ENCODE measurements at regions not wholly inside any gene's neighbourhood (a gene's known extent, or its start where the extent isn't known, plus 50 kb on each side); places are given as distances from the start of the nearest gene placed in this dataset.

DNA sequence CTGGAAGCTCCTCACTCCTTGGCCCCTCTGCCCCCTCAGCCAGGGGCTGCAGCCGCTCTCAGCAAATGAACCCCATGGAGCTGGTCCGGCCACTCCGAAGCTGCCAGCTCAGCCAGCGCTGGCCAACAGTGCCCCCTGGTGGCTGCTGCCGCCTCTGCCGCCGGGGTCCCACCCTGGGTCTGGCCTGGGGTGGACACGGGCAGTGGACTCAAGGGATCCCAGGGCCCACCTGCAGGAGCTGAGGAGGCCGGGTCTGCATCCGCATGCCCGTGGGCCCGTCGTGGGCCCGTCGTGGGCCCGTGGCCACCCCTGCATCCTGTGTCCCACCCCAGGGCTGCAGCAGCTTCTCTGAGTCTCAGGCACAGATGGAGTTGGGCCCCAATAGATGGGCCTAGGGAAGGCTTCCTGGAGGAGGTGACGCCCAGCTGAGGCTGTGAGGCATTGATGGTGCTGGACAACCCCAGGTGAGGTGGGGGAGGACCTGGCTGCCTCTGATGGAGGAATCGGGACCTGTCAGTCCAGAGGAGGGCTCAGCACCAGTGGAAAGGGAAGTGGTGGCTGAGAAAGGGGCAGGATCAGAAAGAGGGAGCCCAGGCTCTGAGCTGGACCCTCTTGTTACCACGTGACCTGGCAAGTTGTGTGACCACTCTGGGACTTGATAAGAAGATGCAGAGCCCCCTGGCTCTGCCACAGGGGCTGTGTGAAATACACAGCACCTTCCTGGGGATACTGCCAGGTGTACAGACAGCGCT, 522.3 kb downstream of the BRD1 start:
- no peaks in the 10 kb centered on the region for H3K36me3 ChIP-seq (ENCODE audit: control insufficient read depth in 1 of 2, insufficient read depth in 2 of 2, low read length in 2 of 2)
- H3K27ac ChIP-seq (ENCODE audit: low read depth, low read length): no peak overlapping the region
- H3K9me3 ChIP-seq (ENCODE audit: control insufficient read depth in 1 of 2, insufficient read depth in 1 of 2, low read depth in 1 of 2, low read length in 2 of 2): no peaks in the 10 kb centered on the region
- H2AFZ ChIP-seq (ENCODE audit: low read depth, low read length, poor library complexity, severe bottlenecking): peak overlapping the region; percentile 73
- no peak overlapping the region for H3K9ac ChIP-seq (ENCODE audit: low read length)
- CTCF ChIA-PET: interaction anchor here (0.7 to 3.6 kb wide), 24 partner anchors 8 to 522 kb away, joined by 3 to 207 read pairs (median 4); no protein-coding TSS in a partner anchor
- RAD21 ChIA-PET (ENCODE audit: low non-redundant PET in 1 of 2, low total read pairs in 2 of 2, uncharacterized antibody in 2 of 2, unreplicated experiment in 2 of 2): interaction anchor here (0.9 to 1.8 kb wide), 4 partner anchors 144 to 259 kb away, joined by 3 to 45 read pairs (median 22); no protein-coding TSS in a partner anchor
- peak overlapping the region; percentile 19 to 44 for H3K4me3 ChIP-seq (replicated peaks in 1 of 2; ENCODE audit: low read depth in 1 of 2, low read length in 2 of 2)
- POLR2A ChIA-PET: interaction anchor here (1.1 kb wide), 1 partner anchor 259 kb away, joined by 3 read pairs; no protein-coding TSS in a partner anchor
- ATAC-seq: peak; percentile 97
- H4K20me1 ChIP-seq (ENCODE audit: insufficient read depth): no peaks in the 10 kb centered on the region
- peak; percentile 18 for DNase-seq (ENCODE audit: low read depth, low spot score)
- intact Hi-C loops (cut with micrococcal nuclease): loop anchor here (1.0 kb wide), 2 partner anchors 259 to 326 kb away; no protein-coding TSS in a partner anchor
- TF ChIP-seq, protein P1, sequence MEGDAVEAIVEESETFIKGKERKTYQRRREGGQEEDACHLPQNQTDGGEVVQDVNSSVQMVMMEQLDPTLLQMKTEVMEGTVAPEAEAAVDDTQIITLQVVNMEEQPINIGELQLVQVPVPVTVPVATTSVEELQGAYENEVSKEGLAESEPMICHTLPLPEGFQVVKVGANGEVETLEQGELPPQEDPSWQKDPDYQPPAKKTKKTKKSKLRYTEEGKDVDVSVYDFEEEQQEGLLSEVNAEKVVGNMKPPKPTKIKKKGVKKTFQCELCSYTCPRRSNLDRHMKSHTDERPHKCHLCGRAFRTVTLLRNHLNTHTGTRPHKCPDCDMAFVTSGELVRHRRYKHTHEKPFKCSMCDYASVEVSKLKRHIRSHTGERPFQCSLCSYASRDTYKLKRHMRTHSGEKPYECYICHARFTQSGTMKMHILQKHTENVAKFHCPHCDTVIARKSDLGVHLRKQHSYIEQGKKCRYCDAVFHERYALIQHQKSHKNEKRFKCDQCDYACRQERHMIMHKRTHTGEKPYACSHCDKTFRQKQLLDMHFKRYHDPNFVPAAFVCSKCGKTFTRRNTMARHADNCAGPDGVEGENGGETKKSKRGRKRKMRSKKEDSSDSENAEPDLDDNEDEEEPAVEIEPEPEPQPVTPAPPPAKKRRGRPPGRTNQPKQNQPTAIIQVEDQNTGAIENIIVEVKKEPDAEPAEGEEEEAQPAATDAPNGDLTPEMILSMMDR (IDR thresholded peaks at IDR 0.05 in 2 of 3, conservative IDR thresholded peaks at IDR 0.05 in 1 of 3; ENCODE audit: borderline replicate concordance in 1 of 3, insufficient read depth in 1 of 3, low read depth in 2 of 3, low read length in 2 of 3): peak; percentile 79 to 96 (median 91)
- peak; percentile 93 for TF ChIP-seq RAD21 (IDR thresholded peaks at IDR 0.05; ENCODE audit: low read depth)
- no peak for TF ChIP-seq SP1 (IDR thresholded peaks at IDR 0.05; ENCODE audit: low read depth)
- H3K27me3 ChIP-seq (ENCODE audit: insufficient read depth, low read length): peaks cover 17% of the 10 kb centered on the region
- H3K4me2 ChIP-seq (ENCODE audit: low read length): peak overlapping the region; percentile 77
- BruUV-seq (replicated peaks): no TSS peak
- peaks cover 0 to 7% of the 10 kb centered on the region in 2 experiments; a peak in 1 of 4 replicates for H3K4me1 ChIP-seq (ENCODE audit: control insufficient read depth in 1 of 2, insufficient read depth in 2 of 2, low read length in 2 of 2)
- H3K79me2 ChIP-seq (ENCODE audit: insufficient read depth, low read length): no peaks in the 10 kb centered on the region
- H3K9me2 ChIP-seq (ENCODE audit: insufficient read depth): no peaks in the 10 kb centered on the region
